GM18858 (cell line): ENCODE measurements at regions not wholly inside any gene's neighbourhood (a gene's known extent, or its start where the extent isn't known, plus 50 kb on each side); places are given as distances from the start of the nearest gene placed in this dataset.
"Not testable (repeated sequence)": the region's sequence is repeated elsewhere in the genome, so short reads cannot be mapped to it uniquely, and the experiment has no call there.

Experiments
- ATAC-seq: cut with Tn5 transposase; IDR thresholded peaks from one replicate; pipeline ENCODE4 v1.9.1; 2021; ENCODE audit not compliant: unreplicated experiment

GRCh38 chr13:68987585-68987984 is 1120.0 kb upstream of the ATXN8OS start:
- ATAC-seq: no peak

DNA sequence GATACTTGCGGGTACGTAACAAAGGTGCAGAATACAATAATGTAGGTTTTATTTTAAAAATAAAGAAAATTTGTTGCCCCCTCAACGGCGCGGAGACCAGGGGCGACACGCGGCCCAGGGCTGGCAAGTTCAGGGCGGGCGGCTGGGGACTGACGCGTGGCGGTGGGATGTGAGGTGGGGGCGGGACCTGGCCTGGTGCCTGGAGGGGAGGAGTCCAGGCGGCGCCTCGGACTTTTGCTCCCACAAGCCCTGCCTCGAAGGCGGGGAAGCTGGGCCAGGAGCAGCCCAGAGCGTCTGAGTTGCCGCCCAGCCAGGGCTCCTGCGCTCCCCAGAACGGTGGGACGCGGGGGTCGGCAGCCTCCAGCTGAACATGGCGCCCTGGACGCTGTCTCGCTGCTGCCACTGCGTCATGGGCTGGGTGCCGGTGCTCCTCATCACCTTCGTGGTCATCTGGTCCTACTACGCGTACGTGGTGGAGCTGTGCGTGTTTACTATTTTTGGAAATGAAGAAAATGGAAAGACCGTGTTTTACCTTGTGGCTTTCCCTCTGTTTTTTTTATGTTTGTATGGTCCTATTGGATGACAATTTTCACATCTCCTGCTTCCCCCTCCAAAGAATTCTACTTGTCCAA is 1122.8 kb upstream of the ATXN8OS start:
- ATAC-seq: no peak

GRCh38 chr13:68982961-68983619 is 1124.5 kb upstream of the ATXN8OS start:
- no peak for ATAC-seq

DNA sequence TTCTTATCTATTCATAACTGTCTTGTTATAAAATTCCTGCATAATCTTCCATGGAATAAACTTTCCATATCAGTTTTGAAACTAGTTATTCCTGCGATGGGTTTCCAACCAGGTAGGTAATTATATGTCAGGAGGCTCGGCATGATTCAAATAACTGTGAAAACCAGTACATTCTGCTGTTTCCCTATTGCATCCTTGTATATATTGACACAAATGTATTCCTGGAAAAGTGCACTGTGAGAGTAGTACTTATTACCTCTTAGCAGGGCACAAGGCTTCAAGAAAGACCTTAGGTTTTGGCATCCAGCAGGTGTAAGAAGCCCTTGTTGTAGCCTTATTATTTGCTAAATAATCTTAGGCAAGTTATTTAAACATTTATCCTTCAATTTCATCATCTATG is 1131.3 kb upstream of the ATXN8OS start:
- ATAC-seq: no peak

DNA sequence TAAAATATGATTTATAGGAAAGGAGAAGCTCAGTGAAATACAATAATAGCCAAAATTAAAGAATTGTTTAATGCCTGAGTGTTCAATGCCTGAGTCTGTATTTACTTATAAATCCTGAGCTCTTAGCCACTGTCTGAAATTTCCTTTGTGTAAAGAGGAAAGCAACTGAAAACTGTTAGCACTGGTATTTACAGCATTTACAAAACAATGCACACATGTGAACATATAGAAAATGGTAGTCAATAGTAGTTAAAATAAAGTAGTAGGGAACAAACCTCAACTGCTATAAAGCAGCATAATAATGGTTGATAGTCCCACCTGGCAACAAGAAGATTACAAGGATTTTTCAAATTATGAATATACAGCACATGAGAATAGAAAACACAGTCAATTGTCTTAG is 1137.1 kb upstream of the ATXN8OS start:
- no peak for ATAC-seq

DNA sequence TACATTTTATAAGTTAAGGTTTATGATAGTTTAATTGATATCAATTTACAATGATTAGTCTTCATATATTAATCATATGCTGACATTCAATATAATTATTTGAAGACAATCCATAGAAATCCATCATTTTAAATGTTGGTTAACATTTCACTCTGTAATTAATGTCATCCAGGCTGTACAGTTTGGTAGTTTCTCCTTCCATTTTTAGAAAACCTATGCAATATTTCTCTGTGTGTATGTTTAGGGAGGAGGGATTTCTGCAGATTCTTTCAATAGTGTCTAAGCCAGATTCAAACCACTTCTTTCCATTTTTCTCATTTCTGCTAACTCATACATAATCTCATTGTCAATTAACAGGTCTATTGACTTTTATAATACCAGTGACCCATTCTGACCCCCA is 1159.0 kb upstream of the ATXN8OS start:
- no peak for ATAC-seq

- no peak for ATAC-seq
Measured at GRCh38 chr13:68944272-68944671, 1163.4 kb upstream of the ATXN8OS start.

GRCh38 chr13:68940049-68940448 is 1167.6 kb upstream of the ATXN8OS start:
- no peak for ATAC-seq

DNA sequence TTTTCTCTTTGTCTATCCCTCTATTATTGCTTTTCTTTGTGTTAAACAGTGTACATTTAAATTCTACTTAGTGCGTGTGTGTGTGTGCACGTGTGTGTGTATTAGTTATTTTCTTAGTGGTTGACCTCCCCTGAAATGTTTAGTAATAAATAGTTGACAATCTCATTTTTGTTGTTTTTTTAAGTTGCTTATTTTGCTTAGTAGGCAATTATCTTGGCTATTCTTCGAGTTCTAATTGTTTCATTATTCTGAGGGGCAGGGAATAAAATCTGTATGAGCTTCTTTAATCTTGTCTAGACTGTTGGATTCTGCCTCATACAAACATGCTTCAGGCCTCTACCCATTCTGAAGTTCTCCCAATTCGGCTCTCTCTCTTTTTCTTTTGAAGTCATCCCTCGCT is 1169.0 kb upstream of the ATXN8OS start:
- ATAC-seq: no peak

DNA sequence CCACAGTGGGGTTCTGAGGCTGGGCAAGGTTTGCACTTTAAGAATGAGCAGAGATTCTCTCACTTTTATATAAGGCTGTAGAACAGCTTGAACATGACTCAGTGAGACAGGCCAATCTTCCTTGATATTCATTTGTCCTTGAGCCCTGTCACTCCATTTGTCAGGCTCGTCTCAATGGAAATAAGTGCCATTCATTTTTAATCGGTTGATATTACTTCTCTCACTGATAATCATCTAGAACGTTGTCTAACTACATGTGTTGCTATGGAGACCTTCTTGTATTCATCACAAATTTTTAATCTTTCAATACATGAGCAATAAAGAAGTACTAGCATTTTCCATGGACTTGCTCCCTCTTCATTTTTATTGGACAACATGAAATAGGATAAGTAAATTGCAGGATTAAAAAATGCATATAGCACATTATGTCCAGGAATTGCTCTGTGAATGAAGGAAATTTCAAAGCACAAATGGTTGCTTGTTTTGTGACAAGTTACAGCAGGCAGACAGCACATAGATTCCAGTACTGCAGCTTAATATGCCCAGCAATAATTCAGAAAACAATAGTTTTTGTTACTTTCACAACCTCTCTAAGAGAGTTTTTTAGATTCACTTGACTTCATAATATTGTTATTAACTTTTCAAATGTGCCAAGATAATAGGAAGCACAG is 1178.4 kb upstream of the ATXN8OS start:
- no peak for ATAC-seq

DNA sequence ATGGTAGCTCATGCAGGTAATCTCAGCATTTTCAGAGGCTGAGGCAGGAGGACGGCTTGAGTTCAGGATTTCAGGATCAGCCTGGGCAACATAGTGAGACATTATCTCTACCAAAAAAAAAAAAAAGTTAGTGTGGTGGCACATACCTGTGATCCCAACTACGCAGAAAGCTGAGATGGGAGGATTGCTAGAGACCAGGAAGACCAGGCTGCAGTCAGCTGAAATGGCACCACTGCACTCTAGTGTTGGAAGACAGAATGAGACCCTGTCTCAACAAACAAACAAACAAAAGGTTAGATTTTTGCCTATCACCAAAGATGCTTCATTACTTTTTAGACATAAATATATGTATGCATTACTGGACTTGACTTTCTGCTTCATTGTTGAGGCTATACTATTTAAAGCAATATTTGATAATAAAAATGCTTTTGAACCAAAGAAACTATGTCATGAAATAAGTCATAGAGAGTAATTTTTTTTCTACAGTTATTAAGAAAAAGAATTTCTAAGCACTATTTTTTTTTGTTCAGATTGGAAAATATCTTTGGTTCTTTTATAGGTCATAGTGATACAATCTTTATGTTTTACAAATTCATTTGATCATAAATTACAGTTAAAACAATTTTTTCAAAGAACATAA is 1180.1 kb upstream of the ATXN8OS start:
- no peak for ATAC-seq

DNA sequence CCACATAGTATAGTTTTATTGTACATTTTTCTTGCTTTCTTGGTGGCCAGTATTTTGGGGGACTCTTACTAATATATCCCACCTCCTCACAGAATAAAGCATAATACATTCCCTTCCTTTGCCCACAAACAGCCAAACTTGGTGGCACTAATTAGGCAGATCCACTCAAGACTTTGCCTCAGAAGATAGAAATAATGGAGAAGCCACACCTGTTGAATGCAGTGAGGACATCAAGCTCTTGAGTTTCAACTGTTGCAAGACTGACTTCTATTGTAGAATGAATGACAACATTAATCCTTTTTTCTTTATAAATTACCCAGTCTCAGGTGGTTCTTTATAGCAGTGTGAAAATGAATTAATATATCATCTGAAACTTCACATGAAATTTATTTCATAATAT is 1183.6 kb upstream of the ATXN8OS start:
- ATAC-seq: no peak

DNA sequence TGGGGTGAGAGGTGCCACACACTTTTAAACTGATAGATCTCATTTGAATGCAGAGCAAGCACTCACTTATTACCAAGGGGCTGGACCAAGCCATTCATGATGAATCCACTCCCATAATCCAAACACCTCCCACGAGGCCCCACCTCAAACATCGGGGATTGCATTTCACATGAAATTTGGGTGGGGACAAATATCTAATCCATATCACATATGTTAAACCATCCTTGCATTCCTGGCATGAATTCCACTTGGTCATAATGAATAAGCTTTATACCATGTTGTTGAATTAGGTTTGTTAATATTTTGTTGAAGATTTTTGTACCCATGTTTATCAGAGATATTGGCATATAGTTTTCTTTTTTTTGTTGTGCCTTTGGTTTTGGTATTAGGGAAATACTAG is 1198.7 kb upstream of the ATXN8OS start:
- no peak for ATAC-seq

DNA sequence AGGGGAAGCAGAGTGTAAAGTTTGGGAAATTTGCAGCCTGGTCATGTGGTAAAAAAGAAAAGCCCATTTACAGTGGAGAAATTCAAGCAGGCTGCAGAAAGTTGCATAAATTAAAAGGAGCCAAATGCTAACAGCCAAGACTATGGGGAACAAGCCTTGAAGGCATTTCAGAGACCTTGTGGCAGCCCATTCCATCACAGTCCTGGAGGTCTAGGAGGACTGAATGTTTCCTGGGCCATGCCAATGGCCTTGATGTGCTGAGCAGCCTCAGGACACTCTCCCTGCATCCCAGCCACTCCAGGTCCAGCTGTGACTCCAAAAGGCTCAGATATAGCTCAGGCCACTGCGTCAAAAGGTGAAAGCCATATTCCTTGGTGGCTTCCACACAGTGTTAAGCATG is 1202.4 kb upstream of the ATXN8OS start:
- ATAC-seq: no peak

- ATAC-seq: no peak
Measured at GRCh38 chr13:68897331-68897928, 1210.2 kb upstream of the ATXN8OS start.

GRCh38 chr13:68895696-68896095 is 1211.9 kb upstream of the ATXN8OS start:
- no peak for ATAC-seq

DNA sequence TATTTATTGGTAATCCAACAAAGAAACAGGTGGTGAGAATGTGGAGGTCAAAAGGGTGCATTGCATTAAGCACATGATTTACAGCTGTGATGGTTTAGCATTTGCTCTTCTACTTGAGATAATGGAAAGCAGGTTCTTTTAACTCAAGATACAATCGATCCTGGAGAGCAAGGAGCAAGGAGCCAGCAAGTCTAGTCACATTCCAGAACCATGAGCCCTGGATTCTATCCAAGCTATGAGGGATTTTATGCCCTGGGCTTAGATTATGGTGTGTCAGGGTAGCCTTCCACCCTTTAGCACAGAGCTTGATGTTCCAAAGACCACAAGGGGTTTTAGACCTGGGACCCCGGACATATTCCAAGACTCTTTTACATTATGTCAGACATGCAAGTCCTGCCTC is 1213.9 kb upstream of the ATXN8OS start:
- ATAC-seq: not testable (repeated sequence)

- not testable (repeated sequence) for ATAC-seq
Measured at GRCh38 chr13:68892596-68892995, 1215.0 kb upstream of the ATXN8OS start.

DNA sequence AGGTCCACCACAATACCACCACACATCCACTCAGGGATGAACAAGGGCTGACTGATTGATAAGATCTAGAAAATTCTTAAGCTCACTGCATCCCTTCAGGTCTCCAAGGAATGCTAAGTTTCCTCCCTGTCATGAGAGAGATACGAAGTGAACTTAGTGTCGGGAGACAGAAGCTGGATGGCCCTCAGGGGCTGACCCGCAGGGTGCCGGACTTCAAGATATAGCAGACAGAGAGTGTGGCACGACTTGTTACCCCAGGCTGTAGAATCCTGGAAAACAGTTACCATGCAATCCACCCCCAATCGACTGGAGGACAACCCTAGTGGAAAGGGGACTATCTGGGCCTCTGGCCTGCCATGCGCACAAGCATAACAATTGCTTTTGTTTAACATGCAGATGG is 1217.5 kb upstream of the ATXN8OS start:
- not testable (repeated sequence) for ATAC-seq

GRCh38 chr13:68888832-68889231 is 1218.8 kb upstream of the ATXN8OS start:
- no peak for ATAC-seq

DNA sequence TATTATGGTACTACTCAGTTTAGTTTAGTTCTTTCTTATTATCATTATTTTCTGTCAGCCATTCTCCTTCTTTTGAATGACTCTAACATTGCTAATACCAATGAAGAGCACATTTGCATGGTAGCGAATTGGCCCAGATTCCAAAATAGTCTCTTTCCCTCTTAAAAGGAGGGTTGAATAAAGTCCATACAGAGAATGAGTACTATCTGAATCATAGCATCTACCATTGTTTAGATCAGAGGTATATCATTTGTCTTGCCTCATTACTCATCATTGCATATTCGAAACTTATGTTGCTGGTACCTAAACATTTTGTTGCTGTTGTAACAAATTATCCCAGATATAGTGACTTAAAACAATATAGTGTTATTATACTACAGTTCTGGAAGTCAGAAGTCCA is 1235.3 kb upstream of the ATXN8OS start:
- no peak for ATAC-seq

DNA sequence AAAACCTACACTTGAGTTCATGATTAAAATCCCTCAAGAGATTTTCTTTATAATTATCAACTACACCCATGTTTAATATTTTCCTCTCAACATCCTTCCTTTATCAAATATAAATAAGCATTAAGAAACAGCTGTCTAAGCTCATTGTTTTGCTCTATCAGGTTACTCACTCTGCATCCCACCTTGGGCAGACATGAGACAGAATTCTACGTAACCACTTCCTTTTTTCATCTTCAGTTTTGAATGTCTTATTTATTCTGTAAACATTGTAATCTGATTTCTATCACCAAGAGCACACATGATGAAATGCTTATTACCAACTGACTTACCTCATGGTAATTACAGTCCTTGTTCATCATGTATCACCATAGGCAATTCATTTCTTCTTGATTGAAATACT is 1256.6 kb upstream of the ATXN8OS start:
- no peak for ATAC-seq
